ENCODE measurements at regions not wholly inside any gene's neighbourhood (a gene's known extent, or its start where the extent isn't known, plus 50 kb on each side); places are given as distances from the start of the nearest gene placed in this dataset.

DNA sequence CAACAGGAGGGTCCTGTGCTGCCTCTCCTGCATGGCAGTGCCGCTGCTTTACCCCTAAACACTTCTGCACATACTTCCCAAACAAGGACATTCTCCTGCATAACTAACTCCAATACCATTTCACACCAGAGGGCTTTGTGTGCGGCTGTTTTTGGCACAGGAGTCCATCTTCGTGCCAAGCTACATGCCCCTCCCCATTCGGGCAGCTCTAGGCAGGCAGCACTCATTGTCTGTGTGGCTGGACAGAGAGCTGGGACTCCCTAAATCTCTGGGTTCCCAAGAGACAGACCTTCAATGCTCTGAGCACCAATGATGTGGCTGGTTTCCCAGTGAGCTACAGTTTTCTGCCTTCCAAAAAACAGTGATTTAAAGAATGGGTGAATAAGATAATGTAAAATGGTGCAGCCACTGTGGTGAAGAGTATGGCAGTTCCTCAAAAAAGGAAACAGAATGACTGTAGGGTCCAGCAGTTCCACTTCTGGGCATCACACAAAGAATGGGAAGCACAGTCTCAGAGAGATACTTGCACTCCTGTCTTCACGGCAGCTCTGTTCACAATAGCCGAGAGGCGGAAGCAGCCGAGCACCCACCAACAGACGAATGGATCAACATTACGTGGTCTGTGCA, 80.3 kb upstream of the DUSP22 start:
- no peak overlapping the region for H3K9ac ChIP-seq (ENCODE audit: low read length)
- H3K27me3 ChIP-seq (ENCODE audit: insufficient read depth, low read length), result peaks cover 16% of the 10 kb centered on the region
- H2AFZ ChIP-seq (ENCODE audit: low read depth, low read length, poor library complexity, severe bottlenecking), result no peak overlapping the region
- ChIA-PET POLR2A (no interaction called here), CTCF (interaction anchor here (0.8 kb wide), 1 partner anchor 197 kb away, joined by 3 read pairs; no protein-coding TSS in a partner anchor), RAD21 (ENCODE audit: low non-redundant PET in 1 of 2, low total read pairs in 2 of 2, uncharacterized antibody in 2 of 2, unreplicated experiment in 2 of 2) (no interaction called here)
- BruUV-seq (replicated peaks), result no TSS peak
- H4K20me1 ChIP-seq (ENCODE audit: insufficient read depth), result no peaks in the 10 kb centered on the region
- intact Hi-C loops (cut with micrococcal nuclease), result no loop called here
- peaks cover 0 to 4% of the 10 kb centered on the region in 2 experiments; a peak in 1 of 4 replicates for H3K9me3 ChIP-seq (ENCODE audit: control insufficient read depth in 1 of 2, insufficient read depth in 1 of 2, low read depth in 1 of 2, low read length in 2 of 2)
- no peaks in the 10 kb centered on the region for H3K36me3 ChIP-seq (ENCODE audit: control insufficient read depth in 1 of 2, insufficient read depth in 2 of 2, low read length in 2 of 2)
- DNase-seq (ENCODE audit: low read depth, low spot score), result no peak
- H3K4me2 ChIP-seq (ENCODE audit: low read length), result no peak overlapping the region
- H3K79me2 ChIP-seq (ENCODE audit: insufficient read depth, low read length), result no peaks in the 10 kb centered on the region
- no peaks in the 10 kb centered on the region; a peak in 1 of 4 replicates for H3K4me1 ChIP-seq (ENCODE audit: control insufficient read depth in 1 of 2, insufficient read depth in 2 of 2, low read length in 2 of 2)
- no peak for ATAC-seq
- no peak overlapping the region for H3K4me3 ChIP-seq (replicated peaks in 1 of 2; ENCODE audit: low read depth in 1 of 2, low read length in 2 of 2)
- no peak overlapping the region for H3K27ac ChIP-seq (ENCODE audit: low read depth, low read length)
- no peak for TF ChIP-seq JUND (IDR thresholded peaks at IDR 0.05)
- TF ChIP-seq, protein P1, sequence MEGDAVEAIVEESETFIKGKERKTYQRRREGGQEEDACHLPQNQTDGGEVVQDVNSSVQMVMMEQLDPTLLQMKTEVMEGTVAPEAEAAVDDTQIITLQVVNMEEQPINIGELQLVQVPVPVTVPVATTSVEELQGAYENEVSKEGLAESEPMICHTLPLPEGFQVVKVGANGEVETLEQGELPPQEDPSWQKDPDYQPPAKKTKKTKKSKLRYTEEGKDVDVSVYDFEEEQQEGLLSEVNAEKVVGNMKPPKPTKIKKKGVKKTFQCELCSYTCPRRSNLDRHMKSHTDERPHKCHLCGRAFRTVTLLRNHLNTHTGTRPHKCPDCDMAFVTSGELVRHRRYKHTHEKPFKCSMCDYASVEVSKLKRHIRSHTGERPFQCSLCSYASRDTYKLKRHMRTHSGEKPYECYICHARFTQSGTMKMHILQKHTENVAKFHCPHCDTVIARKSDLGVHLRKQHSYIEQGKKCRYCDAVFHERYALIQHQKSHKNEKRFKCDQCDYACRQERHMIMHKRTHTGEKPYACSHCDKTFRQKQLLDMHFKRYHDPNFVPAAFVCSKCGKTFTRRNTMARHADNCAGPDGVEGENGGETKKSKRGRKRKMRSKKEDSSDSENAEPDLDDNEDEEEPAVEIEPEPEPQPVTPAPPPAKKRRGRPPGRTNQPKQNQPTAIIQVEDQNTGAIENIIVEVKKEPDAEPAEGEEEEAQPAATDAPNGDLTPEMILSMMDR (IDR thresholded peaks at IDR 0.05 in 2 of 3, conservative IDR thresholded peaks at IDR 0.05 in 1 of 3; ENCODE audit: borderline replicate concordance in 1 of 3, insufficient read depth in 1 of 3, low read depth in 2 of 3, low read length in 2 of 3), result no peak
- no peak for TF ChIP-seq YY1 (IDR thresholded peaks at IDR 0.05; ENCODE audit: extremely low read depth, insufficient replicate concordance, low read depth, low read length)
- TF ChIP-seq SIN3A (IDR thresholded peaks at IDR 0.05; ENCODE audit: low read depth), result no peak
- TF ChIP-seq FOSL1 (IDR thresholded peaks at IDR 0.05; ENCODE audit: low read depth), result no peak
- no peak for TF ChIP-seq POLR2AphosphoS5 (IDR thresholded peaks at IDR 0.05; ENCODE audit: low read depth, low read length)
- no peaks in the 10 kb centered on the region for H3K9me2 ChIP-seq (ENCODE audit: insufficient read depth)

GRCh38 chr6:213284-213683, 79.0 kb upstream of the DUSP22 start:
- H3K4me3 ChIP-seq (replicated peaks in 1 of 2; ENCODE audit: low read depth in 1 of 2, low read length in 2 of 2), result no peak overlapping the region
- ATAC-seq (no peak), DNase-seq (ENCODE audit: low read depth, low spot score) (no peak)
- peaks cover 16% of the 10 kb centered on the region for H3K27me3 ChIP-seq (ENCODE audit: insufficient read depth, low read length)
- H3K9ac ChIP-seq (ENCODE audit: low read length), result no peak overlapping the region
- no peak overlapping the region for H3K4me2 ChIP-seq (ENCODE audit: low read length)
- H3K79me2 ChIP-seq (ENCODE audit: insufficient read depth, low read length), result no peaks in the 10 kb centered on the region
- no peaks in the 10 kb centered on the region for H3K36me3 ChIP-seq (ENCODE audit: control insufficient read depth in 1 of 2, insufficient read depth in 2 of 2, low read length in 2 of 2)
- H3K4me1 ChIP-seq (ENCODE audit: control insufficient read depth in 1 of 2, insufficient read depth in 2 of 2, low read length in 2 of 2), result no peaks in the 10 kb centered on the region; a peak in 1 of 4 replicates
- ChIA-PET RAD21 (ENCODE audit: low non-redundant PET in 1 of 2, low total read pairs in 2 of 2, uncharacterized antibody in 2 of 2, unreplicated experiment in 2 of 2) (no interaction called here), POLR2A (no interaction called here), CTCF (no interaction called here)
- peaks cover 0 to 4% of the 10 kb centered on the region in 2 experiments; a peak in 1 of 4 replicates for H3K9me3 ChIP-seq (ENCODE audit: control insufficient read depth in 1 of 2, insufficient read depth in 1 of 2, low read depth in 1 of 2, low read length in 2 of 2)
- no TSS peak for BruUV-seq (replicated peaks)
- no peaks in the 10 kb centered on the region for H4K20me1 ChIP-seq (ENCODE audit: insufficient read depth)
- intact Hi-C loops (cut with micrococcal nuclease), result no loop called here
- no peaks in the 10 kb centered on the region for H3K9me2 ChIP-seq (ENCODE audit: insufficient read depth)
- H2AFZ ChIP-seq (ENCODE audit: low read depth, low read length, poor library complexity, severe bottlenecking), result no peak overlapping the region
- no peak overlapping the region for H3K27ac ChIP-seq (ENCODE audit: low read depth, low read length)
- TF ChIP-seq TCF7L2 (IDR thresholded peaks at IDR 0.05; ENCODE audit: borderline replicate concordance, extremely low read depth, insufficient read depth, insufficient read length) (no peak), EGR1 (IDR thresholded peaks at IDR 0.05; ENCODE audit: low read depth) (no peak), ZNF274 (IDR thresholded peaks at IDR 0.05; ENCODE audit: low read depth, low read length) (no peak), JUND (IDR thresholded peaks at IDR 0.05) (no peak), POLR2A (IDR thresholded peaks at IDR 0.05; ENCODE audit: borderline replicate concordance, extremely low read depth, insufficient read depth, insufficient read length) (no peak)
- TF ChIP-seq, protein P2, sequence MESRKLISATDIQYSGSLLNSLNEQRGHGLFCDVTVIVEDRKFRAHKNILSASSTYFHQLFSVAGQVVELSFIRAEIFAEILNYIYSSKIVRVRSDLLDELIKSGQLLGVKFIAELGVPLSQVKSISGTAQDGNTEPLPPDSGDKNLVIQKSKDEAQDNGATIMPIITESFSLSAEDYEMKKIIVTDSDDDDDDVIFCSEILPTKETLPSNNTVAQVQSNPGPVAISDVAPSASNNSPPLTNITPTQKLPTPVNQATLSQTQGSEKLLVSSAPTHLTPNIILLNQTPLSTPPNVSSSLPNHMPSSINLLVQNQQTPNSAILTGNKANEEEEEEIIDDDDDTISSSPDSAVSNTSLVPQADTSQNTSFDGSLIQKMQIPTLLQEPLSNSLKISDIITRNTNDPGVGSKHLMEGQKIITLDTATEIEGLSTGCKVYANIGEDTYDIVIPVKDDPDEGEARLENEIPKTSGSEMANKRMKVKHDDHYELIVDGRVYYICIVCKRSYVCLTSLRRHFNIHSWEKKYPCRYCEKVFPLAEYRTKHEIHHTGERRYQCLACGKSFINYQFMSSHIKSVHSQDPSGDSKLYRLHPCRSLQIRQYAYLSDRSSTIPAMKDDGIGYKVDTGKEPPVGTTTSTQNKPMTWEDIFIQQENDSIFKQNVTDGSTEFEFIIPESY (IDR thresholded peaks at IDR 0.05; ENCODE audit: extremely low read depth, insufficient replicate concordance, low read length), result no peak
- TF ChIP-seq, protein P1 (IDR thresholded peaks at IDR 0.05 in 2 of 3, conservative IDR thresholded peaks at IDR 0.05 in 1 of 3; ENCODE audit: borderline replicate concordance in 1 of 3, insufficient read depth in 1 of 3, low read depth in 2 of 3, low read length in 2 of 3), result no peak
- TF ChIP-seq, protein P3, sequence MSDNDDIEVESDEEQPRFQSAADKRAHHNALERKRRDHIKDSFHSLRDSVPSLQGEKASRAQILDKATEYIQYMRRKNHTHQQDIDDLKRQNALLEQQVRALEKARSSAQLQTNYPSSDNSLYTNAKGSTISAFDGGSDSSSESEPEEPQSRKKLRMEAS (IDR thresholded peaks at IDR 0.05), result no peak

Measured in HCT116 (cell line).